Suppressor macrophage treated with lipopolysaccharide for 1 hour (primary cell): ENCODE measurements at regions not wholly inside any gene's neighbourhood (a gene's known extent, or its start where the extent isn't known, plus 50 kb on each side); places are given as distances from the start of the nearest gene placed in this dataset.
"Not testable (repeated sequence)": the region's sequence is repeated elsewhere in the genome, so short reads cannot be mapped to it uniquely, and the experiment has no call there.

Source experiments
- DNase-seq, 3 donors: peaks; one replicate each; pipeline ENCODE4 v3.0.0-alpha.2; 2020 to 2022

DNA sequence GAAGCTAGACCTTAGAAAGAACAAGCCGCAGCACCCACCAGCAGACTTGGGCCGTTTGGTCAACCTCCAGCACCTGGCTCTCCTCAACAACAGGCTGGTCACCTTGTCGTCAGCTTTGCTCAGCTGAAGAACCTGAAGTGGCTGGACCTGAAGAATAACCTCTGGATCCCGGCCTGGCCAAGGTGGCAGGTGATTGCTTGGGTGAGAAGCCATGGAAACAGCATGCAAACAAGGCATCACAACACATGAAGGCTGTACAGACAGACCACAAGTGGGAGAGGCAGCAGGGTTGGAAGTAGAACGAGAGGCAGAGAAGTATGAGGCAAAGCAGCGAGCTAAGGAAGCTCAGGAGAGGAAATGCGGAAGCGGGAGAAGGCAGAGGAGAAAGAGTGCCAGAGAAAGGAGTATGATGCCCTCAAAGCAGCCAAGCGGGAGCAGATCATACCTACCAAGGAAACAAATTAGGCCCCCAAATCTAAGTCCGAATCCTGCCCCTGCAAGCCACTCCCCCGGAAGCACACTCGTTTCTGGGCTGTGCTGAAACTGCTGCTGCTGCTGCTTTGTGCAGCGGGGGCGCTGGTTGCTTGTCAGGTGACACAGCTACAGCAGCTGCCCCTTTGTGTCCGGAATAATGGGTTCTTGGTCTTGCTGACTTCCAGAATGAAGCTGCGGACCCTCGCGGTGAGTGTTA lies 121.6 kb upstream of the LGSN start:
- no peak for DNase-seq

DNA sequence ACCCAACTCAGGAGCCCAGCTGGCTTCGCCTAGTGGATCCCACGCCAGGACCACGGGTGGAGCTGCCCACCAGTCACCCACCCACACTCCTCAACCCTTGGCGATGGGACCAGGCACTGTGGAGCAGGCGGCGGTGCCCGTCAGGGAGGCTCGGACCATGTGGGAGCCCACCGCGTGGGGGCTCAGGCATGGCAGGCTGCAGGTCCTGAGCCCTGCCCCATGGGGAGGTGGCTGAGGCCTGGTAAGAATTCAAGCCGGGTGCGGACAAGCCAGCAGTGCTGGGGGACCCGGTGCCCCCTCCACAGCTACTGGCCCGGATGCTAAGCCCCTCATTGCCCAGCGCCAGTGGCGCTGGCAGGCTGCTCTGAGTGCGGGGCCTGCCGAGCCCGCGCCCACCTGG lies 123.1 kb upstream of the LGSN start:
- DNase-seq: no peak

DNA sequence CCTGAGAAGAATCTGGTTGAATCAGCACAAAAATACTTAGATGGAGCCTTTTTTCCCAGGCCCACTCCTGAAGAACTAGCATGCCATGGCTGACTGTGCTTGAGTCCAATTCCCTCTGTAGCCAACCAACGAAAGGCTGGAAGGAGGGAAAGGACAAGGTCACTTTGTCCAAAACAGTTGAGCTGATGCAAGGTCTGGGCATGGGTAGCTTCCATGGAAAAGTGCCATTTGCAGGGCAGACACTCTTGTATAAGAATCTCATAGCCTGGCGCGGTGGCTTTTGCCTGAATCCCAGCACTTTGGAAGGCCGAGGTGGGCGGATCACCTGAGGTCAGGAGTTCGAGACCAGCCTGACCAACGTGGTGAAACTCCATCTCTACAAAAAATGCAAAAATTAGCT lies 125.0 kb upstream of the LGSN start:
- DNase-seq: no peak

DNA sequence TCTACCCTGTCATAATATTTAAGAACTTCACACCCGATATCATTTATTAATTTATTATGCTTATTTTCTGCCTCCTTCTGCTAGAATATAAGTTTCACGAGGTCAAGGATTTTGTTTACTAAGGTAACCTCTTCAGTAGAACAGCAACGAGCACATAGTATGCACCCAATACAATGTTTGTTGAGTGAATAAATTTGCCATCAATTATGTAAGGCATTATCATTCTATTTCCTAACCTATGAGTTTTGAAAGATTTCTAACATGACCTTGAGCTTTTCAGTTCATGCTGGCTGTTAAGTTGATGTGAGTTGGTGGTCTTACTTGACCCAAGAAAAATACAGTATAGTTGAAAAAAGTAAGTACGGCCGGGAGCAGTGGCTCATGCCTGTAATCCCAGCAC lies 125.9 kb upstream of the LOC128125822 start:
- no peak for DNase-seq

DNA sequence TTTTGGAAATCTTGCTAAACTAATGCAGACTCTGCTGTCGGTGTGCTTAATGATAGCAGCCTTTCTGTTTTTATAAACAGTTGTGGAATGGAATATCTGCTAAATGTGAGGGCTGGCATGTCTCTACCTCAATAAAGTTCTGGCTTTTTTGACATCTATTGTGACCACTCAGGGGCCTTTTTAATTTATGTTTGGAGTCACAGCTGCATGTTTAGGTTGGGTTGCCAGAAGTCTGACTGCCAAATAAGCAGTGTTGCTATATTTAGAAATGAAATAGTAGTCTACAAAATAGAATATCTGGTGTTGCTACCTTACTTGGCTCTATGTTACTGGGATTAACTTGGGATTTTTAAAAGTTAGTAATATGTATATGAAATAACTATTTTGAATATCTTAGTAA lies 125.1 kb upstream of the LOC128125822 start:
- DNase-seq: no peak

DNA sequence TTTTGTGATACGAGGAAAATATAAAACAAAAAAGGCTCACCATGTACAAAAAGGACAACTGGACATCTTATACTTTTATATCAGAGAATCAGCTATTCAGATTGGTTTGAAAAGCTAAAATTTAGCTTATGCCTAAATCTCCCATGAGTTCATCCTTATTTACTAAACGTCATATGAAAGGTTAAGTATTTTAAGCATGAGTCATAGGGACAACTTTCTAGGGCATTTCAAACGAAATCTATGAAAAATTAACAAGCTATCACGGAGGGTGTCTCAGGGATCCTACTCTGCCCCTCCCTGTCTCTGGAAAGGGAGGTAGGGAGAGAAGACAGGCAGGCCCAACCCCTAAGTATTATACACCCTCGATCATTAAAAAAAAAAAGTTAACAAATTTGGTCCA lies 124.1 kb upstream of the LOC128125822 start:
- no peak for DNase-seq

DNA sequence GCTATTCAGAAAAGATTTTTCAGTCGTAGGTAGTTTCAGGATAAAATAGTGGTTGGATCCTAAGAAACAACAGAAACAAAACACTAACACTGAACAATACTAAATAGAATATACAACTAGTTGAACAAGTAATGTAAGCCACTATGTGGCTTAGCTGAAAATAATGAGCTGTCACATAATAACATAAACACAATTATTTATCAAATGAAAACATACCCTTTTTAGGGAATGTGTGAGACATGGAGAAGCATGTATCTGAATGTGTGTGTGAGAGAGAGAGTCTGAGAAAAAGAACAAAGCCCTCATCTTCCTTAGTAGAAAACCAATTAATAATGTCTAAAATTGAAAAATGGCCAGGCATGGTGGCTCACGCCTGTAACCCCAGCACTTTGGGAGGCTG lies 122.6 kb upstream of the LOC128125822 start:
- DNase-seq: no peak

DNA sequence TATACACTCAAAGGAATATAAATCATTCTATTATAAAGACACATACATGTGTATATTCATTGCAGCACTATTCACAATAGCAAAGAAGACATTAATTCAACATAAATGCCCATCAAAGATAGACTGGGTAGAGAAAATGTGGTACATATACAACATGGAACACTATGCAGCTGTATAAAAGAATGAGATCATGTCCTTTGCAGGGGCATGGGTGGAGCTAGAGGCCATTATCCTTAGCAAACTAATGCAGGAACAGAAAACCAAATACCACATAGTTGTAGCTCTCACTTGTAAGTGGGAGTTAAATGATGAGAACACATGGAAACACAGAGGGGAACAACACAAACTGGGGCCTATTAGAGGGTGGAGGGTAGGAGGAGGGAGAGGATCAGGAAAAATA lies 121.0 kb upstream of the LOC128125822 start:
- no peak for DNase-seq

DNA sequence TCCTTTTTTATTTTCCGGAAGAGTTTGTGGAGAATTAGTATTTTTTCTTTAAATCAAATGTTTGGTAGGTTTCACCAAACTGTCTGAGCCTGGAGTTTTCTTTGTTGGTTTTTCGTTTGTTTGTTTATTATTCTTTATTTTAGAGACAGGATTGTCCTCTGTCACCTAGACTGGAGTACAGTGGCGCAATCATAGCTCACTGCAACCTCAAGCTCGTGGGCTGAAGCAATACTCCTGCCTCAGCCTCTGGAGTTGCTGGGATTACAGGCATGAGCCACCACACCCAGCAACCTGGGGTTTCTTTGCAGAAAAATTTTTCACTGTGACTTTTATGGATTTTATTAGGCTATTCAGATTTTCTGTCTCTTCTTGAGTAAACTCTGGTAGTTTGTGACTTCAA lies 120.2 kb upstream of the LOC128125822 start:
- DNase-seq: no peak

DNA sequence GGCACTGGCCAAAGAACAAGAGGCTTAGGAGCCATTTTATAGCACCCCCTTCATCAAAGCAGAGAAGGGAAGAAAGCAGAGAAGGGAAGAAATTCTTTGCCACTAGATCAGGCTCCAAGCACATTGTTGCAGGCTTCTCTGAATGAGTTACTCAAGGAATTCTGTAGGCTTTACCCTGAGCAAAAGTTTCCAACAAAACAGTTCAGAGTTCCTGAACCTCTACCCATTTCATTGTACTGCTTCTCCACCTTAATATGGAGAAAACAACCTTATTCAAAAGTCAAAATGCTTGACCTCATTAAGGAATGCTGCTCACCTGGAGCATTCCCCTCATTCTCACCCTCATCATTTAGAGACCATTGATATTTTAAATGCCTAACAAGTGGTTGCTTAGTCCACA lies 115.5 kb upstream of the LOC128125822 start:
- no peak for DNase-seq

DNA sequence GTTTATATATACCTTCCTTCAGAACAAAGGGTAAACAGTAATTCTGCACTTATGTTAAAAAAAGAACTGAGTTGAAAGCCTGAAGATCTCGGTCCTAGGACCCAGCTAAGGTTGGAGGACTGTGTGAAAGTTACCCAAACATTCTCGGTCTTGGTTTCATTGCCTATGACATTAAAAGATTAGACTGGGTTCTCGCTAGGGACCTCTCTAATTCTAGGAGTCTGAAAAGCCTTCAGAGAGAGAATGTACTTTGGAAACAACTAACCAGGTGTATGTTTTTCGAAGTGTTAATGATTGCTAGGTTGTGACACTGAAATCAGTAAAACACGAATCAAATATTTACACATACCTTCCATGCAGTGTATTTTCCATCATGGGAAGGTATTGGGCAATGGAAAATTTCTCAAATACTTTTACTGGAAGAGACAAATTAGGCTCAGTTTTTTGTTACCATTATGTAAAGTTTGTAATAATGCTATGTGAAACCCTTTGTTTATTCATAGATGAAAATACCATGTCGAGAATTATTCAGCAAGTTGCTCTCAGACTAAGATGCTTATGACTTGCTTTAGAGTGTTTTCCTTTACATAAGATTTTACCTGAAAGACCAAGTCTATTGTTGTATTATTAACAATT lies 113.7 kb upstream of the LOC128125822 start:
- no peak for DNase-seq

DNA sequence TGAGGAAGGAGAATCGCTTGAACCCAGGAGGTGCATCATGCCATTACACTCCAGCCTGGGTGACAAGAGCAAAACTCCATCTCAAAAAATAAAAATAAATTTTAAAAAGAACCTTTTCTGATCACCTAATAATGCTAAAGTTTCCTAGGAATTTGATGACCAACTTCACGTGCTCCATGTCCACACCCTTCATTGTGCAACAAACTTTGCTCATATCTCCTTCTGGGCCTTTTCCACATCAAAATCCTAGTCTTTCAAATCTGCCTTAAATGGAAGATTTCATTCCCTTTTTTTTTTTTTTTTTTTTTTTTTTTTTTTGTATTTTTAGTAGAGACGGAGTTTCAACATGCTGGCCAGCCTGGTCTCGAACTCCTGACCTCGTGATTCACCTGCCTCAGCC lies 112.5 kb upstream of the LOC128125822 start:
- no peak for DNase-seq

DNA sequence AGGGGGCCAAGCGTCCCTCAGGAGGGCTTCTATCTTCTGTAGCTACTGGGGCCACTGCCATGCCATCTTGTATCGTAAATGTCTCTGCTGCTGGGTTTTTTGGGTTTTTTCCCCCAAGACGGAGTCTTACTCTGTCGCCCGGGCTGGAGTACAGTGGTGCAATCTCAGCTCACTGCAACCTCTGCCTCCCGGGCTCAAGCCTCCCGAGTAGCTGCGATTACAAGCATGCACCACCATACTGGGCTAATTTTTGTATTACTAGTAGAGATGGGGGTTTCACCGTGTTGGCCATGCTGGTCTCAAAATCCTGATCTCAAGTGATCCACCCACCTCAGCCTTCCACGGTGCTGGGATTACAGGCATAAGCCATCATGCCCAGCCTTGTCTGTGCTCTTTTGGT lies 111.3 kb upstream of the LOC128125822 start:
- no peak for DNase-seq

DNA sequence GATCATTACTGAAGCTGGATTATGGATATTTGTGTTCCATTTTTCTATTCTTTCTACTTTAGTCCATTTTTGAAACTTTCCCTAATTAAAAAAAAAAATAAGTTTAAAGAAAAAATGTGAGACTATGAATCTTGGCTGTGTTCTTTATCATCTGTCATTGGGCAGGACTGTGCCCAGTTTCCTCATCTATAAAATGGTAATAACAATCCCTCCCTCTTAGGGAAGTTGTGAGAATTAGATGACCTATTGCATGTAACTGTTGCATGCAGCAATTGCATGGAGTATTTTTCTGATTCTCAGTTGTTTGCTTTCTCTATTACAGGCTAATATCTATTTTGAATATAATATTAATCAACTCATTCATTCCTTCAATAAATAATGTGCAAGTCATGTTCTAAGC lies 108.2 kb upstream of the LOC128125822 start:
- no peak for DNase-seq

DNA sequence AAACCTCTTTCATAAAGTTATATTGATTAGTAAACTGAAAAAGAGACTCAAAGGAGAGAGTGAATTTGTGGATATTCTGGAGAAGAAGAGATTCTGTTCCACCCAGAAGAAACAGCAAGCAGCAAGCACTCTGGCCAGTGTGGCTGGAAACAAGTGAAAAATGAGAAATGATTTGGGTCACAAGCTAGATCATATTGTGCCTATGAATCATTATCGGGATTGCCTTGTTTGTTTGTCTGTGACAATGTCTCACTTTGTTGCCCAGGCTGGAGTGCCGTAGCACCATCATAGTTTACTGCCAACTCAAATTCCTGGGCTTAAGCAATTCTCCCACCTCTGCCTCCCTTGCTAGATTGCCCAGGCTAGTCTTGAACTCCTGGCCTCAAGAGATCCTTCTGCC lies 106.5 kb upstream of the LOC128125822 start:
- DNase-seq: no peak

DNA sequence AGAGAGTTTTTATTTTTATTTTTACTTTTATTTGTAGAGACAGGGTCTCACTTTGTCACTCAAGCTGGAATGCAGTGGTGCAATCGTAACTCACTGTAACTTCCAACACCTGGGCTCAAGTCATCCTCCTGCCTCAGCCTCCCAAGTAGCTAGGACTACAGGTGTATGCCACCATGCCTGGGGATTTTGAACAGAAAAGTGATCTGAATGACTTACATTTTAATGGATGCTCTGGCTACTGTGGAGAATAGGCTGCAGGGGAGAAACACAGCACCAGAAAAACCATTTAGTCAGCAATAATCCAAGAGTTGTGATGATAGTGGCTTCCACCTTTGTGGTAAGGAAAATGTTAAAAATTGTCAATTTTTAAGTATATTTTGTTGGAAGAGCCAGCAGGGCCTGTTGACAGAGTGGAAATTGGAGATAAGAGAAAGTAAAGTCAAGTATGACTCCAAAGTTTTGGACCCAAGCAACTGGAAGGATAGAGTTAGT lies 106.0 kb upstream of the LOC128125822 start:
- DNase-seq: no peak

DNA sequence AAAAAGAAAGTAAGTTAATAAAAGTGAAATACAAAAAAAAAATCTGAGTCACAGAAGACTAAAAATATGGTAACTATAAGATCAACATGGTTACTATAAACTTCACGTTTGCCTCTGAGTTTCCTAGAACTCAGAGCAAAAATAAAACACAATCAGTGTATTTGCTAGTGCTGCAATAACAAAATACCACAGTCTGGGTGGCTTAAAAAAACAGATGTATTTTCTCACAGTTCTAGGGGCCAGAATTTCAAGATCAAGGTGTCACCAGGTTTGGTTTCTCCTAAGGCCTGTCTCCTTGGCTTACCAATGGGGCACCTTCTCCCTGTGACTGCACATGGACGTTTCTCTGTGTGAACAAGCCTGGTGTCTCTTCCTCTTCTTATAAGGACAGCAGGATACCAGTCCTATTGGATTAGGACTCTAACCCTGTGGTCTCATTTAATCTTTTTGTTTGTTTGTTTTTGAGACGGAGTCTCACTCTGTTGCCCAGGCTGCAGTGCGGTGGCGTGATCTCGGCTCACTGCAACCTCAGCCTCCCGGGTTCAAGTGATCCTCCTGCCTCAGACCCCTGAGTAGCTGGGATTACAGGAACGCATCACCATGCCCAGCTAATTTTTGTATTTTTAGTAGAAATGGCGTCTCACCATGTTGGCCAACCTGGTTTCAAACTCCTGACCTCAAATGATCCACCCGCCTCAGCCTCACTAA lies 104.9 kb upstream of the LOC128125822 start:
- no peak for DNase-seq

DNA sequence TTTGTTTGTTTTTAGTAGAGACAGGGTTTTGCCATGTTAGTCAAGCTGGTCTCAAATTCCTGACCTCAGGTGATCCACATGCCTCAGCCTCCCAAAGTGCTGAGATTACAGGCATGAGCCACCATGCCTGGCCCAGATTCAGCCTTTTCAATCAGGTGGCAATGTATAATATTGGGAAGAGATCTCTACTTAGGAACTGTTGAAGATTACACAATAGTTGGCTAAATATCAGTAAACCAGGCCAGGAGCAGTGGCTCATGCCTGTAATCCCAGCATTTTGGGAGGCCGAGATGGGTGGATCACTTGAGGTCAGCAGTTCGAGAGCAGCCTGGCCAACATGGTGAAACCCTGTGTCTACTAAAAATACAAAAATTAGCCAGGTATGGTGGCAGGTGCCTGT lies 101.1 kb upstream of the LOC128125822 start:
- not testable (repeated sequence) for DNase-seq

DNA sequence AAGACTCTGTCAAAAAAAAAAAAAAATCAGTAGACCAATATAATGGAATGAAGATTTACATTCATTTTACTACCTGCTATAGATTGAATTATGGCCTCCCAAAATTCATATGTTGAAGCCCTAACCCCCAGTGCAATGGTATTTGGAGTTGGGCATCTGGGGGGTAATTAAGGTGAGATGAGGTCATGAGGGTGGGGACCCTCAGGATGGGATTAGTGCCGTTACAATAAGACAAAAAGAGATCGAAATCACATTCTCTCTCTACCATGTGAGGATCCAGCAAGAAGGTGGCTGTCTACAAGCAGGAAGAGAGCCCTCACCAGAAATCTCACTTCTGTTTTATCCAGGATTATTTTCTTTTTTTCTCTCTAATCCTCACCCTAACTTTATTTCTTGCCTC lies 100.6 kb upstream of the LOC128125822 start:
- DNase-seq: no peak

DNA sequence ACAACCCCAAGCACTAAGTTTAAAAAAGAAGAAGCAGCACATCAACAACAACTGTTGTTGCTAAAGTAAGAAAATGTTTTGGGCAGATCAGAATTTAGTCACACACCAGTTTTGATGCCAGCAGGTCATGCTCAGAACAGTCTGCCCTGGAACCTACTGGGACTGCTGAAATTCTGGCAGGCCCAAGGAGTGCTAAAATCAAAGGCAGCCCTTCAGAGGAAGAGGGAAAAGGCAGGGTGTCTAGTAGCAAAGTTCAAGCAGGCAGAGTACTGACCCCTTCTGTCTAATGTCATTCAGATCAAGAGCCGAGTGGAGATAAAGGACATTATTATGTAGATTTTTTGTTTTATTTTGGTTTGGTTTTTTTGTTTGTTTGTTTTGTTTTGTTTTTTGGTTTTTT lies 96.6 kb upstream of the LOC128125822 start:
- DNase-seq: no peak

DNA sequence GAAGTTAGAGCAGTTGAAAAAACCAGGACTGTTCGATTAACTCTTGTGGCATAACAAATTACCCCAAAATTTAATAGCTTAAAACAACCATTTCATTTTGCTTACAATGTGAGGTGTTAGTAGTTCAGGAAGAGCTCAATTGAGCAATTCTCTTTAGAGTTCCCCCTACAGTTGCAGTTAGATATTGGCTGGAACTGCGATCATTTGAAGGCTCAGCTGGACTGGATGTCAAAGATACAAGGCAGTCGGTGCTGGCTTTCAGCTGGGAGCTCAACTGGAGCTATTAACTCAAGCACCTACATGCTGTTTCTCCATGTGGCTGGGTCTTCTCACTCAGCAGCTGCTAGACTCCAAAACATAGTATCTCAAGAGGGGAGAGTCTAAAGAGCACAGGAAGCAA lies 96.0 kb upstream of the LOC128125822 start:
- no peak for DNase-seq

DNA sequence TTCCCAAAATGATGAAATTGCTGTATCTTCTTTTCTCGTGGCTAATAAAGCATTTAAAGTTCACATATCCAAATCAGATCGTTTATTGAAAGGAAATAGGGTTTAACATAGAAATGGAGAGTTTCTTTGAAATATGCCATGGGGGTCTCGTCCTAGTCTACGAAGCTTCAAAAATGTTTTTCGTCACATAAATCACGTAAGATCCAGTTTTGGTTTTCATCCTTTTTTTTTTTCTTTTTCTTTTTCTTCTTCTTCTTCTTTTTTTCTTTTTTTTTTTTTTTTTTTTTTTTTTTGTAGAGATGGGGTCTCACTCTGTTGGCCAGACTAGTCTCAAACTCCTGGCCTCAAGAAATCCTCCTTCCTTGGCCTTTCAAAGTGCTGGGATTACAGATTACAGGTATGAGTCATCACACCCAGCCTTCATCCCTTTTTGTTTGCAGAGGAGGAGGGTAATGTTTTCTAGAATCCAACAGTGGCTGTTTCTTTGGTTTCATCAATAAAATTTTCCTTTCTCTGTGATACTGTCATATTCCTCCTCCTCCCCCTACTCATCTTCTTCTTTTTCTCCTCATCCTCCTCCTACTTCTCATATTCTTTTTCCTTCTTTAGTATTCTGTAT lies 94.7 kb upstream of the LOC128125822 start:
- DNase-seq: no peak

DNA sequence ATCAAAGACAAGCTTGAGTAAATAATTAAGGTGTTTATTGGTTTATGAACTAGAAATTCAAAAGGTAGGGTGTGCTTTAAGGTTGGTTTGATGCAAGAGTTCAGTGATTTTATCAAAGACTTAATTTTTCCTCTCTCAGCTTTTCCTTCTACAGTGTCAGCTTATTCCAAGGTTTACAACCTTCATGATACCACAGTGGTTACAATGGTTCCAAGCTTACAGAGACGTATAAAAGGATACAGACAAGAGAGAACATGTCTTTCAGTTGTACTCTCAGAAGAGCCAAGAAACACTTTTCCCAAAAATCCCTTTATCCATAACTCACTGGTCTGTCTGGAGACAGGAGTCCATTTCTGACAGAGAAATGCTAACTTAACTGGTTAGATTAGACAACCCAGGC lies 93.5 kb upstream of the LOC128125822 start:
- no peak for DNase-seq

DNA sequence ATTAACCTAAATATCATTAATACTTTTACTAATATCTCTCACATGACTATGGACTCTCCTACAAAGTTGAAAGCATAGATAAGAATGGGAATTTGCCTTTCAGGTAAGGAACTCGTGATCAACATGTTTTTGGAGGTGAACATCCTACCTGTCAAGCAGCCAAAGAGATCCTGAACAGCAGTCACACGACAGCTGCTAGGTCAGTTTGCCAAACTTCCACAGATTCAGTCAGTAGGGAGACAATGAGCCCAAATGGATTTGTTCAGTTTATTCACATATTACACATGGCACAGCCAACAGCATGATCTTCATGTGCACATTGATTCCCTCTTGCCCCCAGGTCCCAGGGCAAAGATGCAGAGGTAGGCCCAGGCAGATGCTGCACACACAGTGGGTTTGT lies 86.1 kb upstream of the LOC128125822 start:
- no peak for DNase-seq
